ENCODE measurements at regions not wholly inside any gene's neighbourhood (a gene's known extent, or its start where the extent isn't known, plus 50 kb on each side); places are given as distances from the start of the nearest gene placed in this dataset.
A peak's percentile ranks its signal among the peaks of the same experiment; 100 is the strongest.

DNA sequence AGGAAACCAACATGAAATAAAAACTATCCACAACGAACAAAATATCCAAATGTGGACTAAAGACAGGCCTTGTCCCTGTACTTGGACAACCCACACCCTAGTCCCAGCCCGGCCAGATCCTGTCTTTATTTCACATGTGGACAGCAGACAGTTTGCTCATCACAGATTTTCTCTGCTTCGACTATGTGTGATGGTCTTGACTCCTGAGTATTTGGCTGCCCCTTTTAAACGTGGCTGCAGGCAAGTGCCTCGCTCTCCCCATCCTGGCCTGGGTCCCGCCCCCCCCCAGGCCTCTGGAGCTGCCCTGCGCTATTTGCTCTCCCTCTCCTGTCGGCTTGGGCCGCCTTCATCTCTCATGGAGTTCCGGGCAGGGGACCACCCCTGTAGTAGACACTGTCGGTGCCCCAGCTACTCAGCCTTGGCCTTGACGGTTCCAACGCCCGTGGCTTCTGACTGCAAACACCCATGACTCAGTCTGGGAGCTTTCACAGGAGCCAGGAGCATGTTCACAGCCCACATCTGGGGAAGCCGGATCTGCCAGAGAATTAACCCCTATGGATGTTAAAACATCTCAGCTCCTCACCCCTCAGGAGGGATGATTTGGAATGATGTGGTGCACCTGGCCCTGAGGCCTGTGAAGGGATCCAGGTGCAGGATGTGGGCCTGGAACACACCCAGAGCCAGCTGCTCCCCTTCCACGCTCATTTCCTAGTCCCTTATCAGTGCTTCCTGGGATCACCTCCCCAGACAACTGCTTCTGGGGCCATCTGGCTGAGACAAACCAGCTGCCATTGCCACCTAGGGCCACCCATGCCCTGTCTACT, 229.7 kb upstream of the RPL38 start:
- no peak for DNase-seq (ENCODE audit: low read depth)
- in situ Hi-C loops (cut with HindIII; ENCODE audit: low pct_unique_long_range_greater_than_20kb, low sequenced_read_pairs), result no loop called here

DNA sequence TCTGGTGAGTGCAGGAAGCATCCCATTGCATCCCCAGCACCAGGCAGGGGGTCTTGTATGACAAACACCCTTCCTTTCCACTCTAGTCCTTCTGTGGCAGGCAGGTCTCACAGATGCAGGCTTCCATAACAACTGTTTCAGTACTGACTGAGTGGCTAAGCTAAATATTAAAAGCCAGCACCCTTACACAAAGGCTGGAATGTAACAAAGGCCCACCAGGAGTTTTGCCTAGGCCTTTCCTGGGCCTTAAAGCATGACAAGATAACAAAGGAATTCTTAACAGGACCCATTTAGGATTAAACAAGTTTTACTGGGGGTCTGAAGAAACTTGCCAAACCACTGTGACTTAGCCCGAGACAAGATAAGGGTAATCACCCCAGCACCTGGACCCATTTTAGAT, 228.9 kb upstream of the RPL38 start:
- no peak for DNase-seq (ENCODE audit: low read depth)
- in situ Hi-C loops (cut with HindIII; ENCODE audit: low pct_unique_long_range_greater_than_20kb, low sequenced_read_pairs), result no loop called here

DNA sequence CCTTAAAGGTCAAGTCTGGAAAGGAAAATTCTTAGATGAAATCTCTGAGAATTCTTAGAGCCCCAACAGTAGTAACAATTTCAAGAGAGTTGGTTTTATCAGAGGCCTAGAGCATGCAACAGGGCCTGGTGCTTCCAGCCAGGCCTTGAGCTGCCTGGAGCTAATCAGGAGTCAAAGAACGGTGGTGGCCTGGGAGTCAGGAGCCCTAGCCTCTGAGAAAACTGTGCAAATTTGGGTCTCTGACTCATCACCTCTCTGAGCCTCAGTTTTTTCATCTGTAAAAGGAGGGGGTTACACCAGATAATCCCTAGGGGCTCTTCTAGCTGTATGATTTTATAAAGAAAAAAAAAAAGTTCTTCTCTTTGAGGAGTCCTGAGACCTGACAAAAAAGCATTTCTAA, 227.3 kb upstream of the RPL38 start:
- no peak for DNase-seq (ENCODE audit: low read depth)
- in situ Hi-C loops (cut with HindIII; ENCODE audit: low pct_unique_long_range_greater_than_20kb, low sequenced_read_pairs), result no loop called here

GRCh38 chr17:73976676-73977521, 226.6 kb upstream of the RPL38 start:
- peak; percentile 31 for DNase-seq (ENCODE audit: low read depth)
- in situ Hi-C loops (cut with HindIII; ENCODE audit: low pct_unique_long_range_greater_than_20kb, low sequenced_read_pairs), result no loop called here

GRCh38 chr17:73980517-73980916, 223.0 kb upstream of the RPL38 start:
- DNase-seq (ENCODE audit: low read depth), result no peak
- in situ Hi-C loops (cut with HindIII; ENCODE audit: low pct_unique_long_range_greater_than_20kb, low sequenced_read_pairs), result no loop called here

DNA sequence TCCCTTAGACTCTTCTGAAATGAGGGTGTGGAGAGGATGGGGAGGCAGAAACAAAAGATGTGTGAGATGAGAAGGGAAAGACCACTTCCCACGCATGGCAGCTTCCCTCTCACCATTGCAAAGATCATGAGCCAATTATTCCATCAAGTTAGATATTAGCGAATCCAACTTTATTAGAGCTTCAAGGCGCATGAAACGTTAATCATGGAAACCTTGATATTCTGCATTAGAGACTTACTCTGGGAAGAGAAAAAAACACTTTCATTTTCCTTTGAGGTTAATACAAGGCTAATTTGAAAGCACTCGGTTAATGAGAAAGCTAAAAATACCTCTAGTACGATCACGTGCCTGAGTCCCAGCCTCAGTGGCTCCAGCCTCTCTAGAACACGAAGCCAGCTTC, 220.6 kb upstream of the RPL38 start:
- DNase-seq (ENCODE audit: low read depth), result no peak
- in situ Hi-C loops (cut with HindIII; ENCODE audit: low pct_unique_long_range_greater_than_20kb, low sequenced_read_pairs), result no loop called here

GRCh38 chr17:73983621-73984400, 219.7 kb upstream of the RPL38 start:
- no peak for DNase-seq (ENCODE audit: low read depth)
- in situ Hi-C loops (cut with HindIII; ENCODE audit: low pct_unique_long_range_greater_than_20kb, low sequenced_read_pairs), result no loop called here

DNA sequence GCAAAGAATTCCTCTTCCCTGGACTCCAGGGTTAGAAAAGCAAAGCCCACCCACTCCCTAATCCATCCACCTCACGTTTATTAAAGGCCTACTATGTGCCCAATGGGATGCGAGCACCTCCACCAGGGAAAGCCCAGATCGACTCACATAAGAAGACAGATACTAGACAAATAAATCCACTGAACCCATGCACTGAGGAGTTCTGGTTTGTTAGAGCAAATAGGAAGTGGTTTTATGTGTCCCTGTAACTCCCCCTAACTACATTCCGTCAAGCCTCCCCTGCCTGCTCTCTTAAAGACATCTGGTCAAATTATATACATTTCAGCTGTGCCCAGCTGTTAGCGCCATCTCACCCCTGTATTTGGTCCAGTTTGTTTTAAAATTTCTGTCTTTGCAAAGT, 218.5 kb upstream of the RPL38 start:
- no peak for DNase-seq (ENCODE audit: low read depth)
- in situ Hi-C loops (cut with HindIII; ENCODE audit: low pct_unique_long_range_greater_than_20kb, low sequenced_read_pairs), result no loop called here

GRCh38 chr17:73985466-73986015, 217.9 kb upstream of the RPL38 start:
- no peak for DNase-seq (ENCODE audit: low read depth)
- in situ Hi-C loops (cut with HindIII; ENCODE audit: low pct_unique_long_range_greater_than_20kb, low sequenced_read_pairs), result no loop called here

GRCh38 chr17:73986641-73987177, 216.8 kb upstream of the RPL38 start:
- in situ Hi-C loops (cut with HindIII; ENCODE audit: low pct_unique_long_range_greater_than_20kb, low sequenced_read_pairs), result no loop called here
- DNase-seq (ENCODE audit: low read depth), result no peak

- in situ Hi-C loops (cut with HindIII; ENCODE audit: low pct_unique_long_range_greater_than_20kb, low sequenced_read_pairs), result no loop called here
- no peak for DNase-seq (ENCODE audit: low read depth)
Observed at GRCh38 chr17:73987395-73987794, 216.1 kb upstream of the RPL38 start.

DNA sequence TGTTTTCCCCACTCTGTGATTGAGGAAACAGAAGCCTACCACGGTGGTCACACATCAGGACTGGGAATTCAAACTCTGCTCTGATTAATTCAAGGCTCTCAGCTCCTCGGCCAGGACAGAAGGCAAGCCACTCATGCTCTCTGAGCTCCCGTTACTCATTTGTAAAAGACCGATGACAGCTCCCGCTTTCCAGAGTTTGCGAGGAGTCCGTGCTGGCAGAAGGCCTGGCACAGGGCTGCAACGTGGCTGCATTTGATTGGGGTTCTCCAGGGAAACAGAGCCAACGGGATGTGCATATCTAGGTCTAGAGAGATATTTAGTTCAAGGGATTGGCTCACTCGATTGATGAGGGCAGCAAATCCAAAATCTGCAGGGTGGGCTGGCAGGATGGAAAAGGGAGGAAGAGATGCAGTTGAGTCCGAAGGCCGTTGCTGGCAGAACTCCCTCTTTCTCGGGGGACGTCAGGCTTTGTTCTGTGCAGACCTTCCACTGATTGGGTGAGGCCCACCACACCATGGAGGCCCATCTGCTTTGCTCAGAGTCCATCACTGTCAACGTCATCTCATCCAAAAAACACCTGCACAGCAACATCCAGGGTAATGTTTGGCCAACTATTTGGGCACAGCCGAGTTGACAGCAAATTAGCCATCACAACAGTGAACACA, 215.5 kb upstream of the RPL38 start:
- DNase-seq (ENCODE audit: low read depth), result no peak
- in situ Hi-C loops (cut with HindIII; ENCODE audit: low pct_unique_long_range_greater_than_20kb, low sequenced_read_pairs), result no loop called here

DNA sequence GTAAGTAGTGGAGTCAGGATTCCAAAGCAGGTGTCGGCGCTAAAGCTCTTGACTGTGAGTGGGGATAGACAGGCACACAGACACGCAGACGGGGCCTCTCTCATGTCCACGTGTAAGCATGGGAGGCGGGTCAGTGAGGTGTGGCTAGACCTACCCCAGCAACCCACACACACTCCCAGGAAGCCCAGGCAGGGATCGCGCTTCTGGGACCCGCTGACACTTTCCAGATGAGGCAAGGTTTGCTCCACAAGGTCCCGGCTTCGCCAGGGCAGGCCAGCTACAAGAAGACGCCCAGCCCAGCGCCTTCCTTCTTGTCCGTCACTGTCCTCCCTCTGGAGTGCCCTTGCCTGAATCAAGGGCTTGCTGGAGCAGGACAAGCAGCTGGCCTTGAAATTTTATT, 213.8 kb upstream of the RPL38 start:
- DNase-seq (ENCODE audit: low read depth), result no peak
- in situ Hi-C loops (cut with HindIII; ENCODE audit: low pct_unique_long_range_greater_than_20kb, low sequenced_read_pairs), result no loop called here

GRCh38 chr17:73990290-73990689, 213.2 kb upstream of the RPL38 start:
- DNase-seq (ENCODE audit: low read depth), result no peak
- in situ Hi-C loops (cut with HindIII; ENCODE audit: low pct_unique_long_range_greater_than_20kb, low sequenced_read_pairs), result no loop called here

DNA sequence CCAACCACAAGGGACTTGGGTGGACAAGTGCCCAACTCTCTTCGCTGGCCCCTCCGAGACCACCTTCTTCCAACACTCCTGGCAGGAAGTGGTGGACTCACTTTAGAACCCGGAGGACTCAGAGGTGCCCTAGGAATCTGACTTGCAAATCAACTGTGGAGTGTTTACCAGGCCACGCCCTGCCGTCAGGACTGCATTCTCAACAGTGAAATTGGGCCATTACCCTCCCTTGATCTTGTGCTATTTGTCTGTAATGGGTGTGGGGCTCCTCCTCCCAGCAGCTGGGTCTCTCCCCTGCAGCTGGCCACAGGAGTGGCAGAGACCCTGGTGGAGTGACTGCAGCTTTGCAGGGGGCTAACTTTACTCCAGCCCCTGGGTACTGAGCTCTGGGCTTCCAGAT, 212.2 kb upstream of the RPL38 start:
- in situ Hi-C loops (cut with HindIII; ENCODE audit: low pct_unique_long_range_greater_than_20kb, low sequenced_read_pairs), result no loop called here
- DNase-seq (ENCODE audit: low read depth), result no peak

GRCh38 chr17:73994946-73995345, 208.5 kb upstream of the RPL38 start:
- no peak for DNase-seq (ENCODE audit: low read depth)
- in situ Hi-C loops (cut with HindIII; ENCODE audit: low pct_unique_long_range_greater_than_20kb, low sequenced_read_pairs), result no loop called here

GRCh38 chr17:73997059-73997458, 206.4 kb upstream of the RPL38 start:
- no peak for DNase-seq (ENCODE audit: low read depth)
- in situ Hi-C loops (cut with HindIII; ENCODE audit: low pct_unique_long_range_greater_than_20kb, low sequenced_read_pairs), result no loop called here

DNA sequence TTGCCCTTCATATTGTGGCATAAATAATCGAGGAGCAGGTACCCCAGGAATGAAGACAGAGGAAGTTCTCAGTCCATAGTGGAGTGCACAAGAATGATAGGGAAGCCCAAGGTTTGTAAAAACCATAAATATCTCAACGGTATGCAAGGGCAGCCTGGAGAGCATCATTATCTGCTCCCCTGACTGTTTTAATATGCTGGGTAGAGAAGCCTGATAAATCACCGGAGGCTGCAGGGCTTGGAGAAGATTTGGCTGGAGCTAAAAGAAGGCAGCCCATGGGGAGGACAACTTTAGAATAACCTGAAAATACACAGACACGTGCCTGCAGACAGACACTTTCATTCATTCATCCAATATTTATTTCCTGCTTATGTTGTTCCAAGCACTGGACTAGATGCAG, 205.2 kb upstream of the RPL38 start:
- in situ Hi-C loops (cut with HindIII; ENCODE audit: low pct_unique_long_range_greater_than_20kb, low sequenced_read_pairs), result no loop called here
- peak; percentile 10 for DNase-seq (ENCODE audit: low read depth)

All from Caki2 (cell line).